Kidney (tissue), 13 donors: ENCODE measurements at regions not wholly inside any gene's neighbourhood (a gene's known extent, or its start where the extent isn't known, plus 50 kb on each side); places are given as distances from the start of the nearest gene placed in this dataset.

Source experiments
- DNase-seq, 5 donors: peaks; one replicate each; pipeline ENCODE4 v3.0.0-alpha.2; 2013 to 2020
- FAIRE-seq: peaks from 2 replicates; lab custom pipeline; 2012; peaks lifted over from hg19 to GRCh38; lab: Jason Lieb, UNC
- H3K27ac ChIP-seq, 2 donors: one replicate each; pipeline ENCODE4 v1.7.0; 2013; ENCODE audit warnings: low read depth in 2 of 2, low read length in 2 of 2, inconsistent platforms in 1 of 2
- H3K27me3 ChIP-seq: one replicate; pipeline ENCODE4 v1.7.1; 2013; ENCODE audit warnings: low read length, inconsistent platforms; ENCODE audit not compliant: control insufficient read depth, insufficient read depth
- H3K36me3 ChIP-seq, 3 donors: one replicate each; pipeline versions ENCODE4 v1.7.0 to v1.7.1; 2013; ENCODE audit warnings: low read length in 3 of 3, control low read depth in 1 of 3, inconsistent platforms in 1 of 3; ENCODE audit not compliant: insufficient read depth in 3 of 3, control insufficient read depth in 2 of 3
- H3K4me1 ChIP-seq, 3 donors: one replicate each; pipeline versions ENCODE4 v1.7.0 to v1.7.1; 2013; ENCODE audit warnings: low read length in 3 of 3, inconsistent platforms in 1 of 3, low read depth in 1 of 3; ENCODE audit not compliant: control insufficient read depth in 2 of 3, insufficient read depth in 2 of 3
- H3K4me3 ChIP-seq, 3 donors: one replicate each; pipeline versions ENCODE4 v1.7.0 to v1.8.1; 2013; ENCODE audit warnings: low read length in 3 of 3, control low read depth in 1 of 3, inconsistent platforms in 1 of 3
- H3K9ac ChIP-seq, 3 donors: one replicate each; pipeline versions ENCODE4 v1.7.0 to v1.7.1; 2013; ENCODE audit warnings: low read length in 3 of 3, control low read depth in 1 of 3, inconsistent platforms in 1 of 3
- H3K9me3 ChIP-seq, 3 donors: one replicate each; pipeline versions ENCODE4 v1.7.0 to v1.7.1; 2013; ENCODE audit warnings: low read length in 3 of 3, control low read depth in 1 of 3, inconsistent platforms in 1 of 3; ENCODE audit not compliant: control insufficient read depth in 2 of 3, insufficient read depth in 1 of 3
- CTCF ChIP-seq: IDR thresholded peaks from 3 replicates; pipeline ENCODE4 v1.5.1; 2012; ENCODE audit warnings: mild to moderate bottlenecking, moderate library complexity, borderline replicate concordance; ENCODE audit not compliant: insufficient read depth; ENCODE audit errors: extremely low read depth
- intact Hi-C: fragments of 100-400 bp; cut with DNase I; formaldehyde crosslinking; loops from one replicate; pipeline ENCODE4 v1.11.1; 2022
- donor health status: control.
- donor health status: control.
- donor health status: control.
- donor health status: control.
- donor health status: control.
- donor health status: DM: yes; HTN: yes; CAD: no.
- donor health status: Normal renal cell carcinoma (clear cell type).

- FAIRE-seq (no peak), DNase-seq (no peak)
- no peak overlapping the region for H3K9ac ChIP-seq
- H3K27me3 ChIP-seq: no peaks in the 10 kb centered on the region
- H3K27ac ChIP-seq: no peak overlapping the region
- no peak for TF ChIP-seq CTCF
- H3K4me1 ChIP-seq: no peaks in the 10 kb centered on the region
- H3K4me3 ChIP-seq: no peak overlapping the region
- intact Hi-C loops: no loop called here
- H3K9me3 ChIP-seq: no peaks in the 10 kb centered on the region
- H3K36me3 ChIP-seq: no peaks in the 10 kb centered on the region
Observed at GRCh38 chr20:4369119-4369797, 120.2 kb upstream of the ADRA1D start.

DNA sequence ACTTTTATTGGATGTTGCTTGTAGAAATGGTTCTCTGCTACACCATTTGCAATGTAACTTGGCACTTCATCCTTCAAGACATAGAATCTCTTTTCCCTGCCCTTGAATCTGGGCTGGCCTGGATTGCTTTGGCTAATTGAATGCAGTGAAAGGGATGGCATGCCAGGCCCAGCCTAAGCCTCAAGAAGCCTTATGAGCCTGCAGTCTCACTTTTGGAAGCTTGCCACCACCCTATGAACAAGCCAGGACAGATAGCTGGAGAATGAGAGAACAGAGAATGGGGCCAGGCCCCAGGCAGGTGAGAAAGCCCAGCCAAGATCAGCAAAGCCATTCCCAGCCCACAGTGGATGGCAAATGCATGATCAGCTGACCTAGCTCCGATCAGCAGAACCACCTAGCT, 117.0 kb upstream of the ADRA1D start:
- Histone ChIP-seq H3K27ac (no peak overlapping the region), H3K36me3 (no peaks in the 10 kb centered on the region), H3K4me3 (no peak overlapping the region), H3K9ac (no peak overlapping the region), H3K4me1 (no peaks in the 10 kb centered on the region), H3K9me3 (no peaks in the 10 kb centered on the region), H3K27me3 (no peaks in the 10 kb centered on the region)
- no peak for FAIRE-seq
- no peak for TF ChIP-seq CTCF
- intact Hi-C loops: no loop called here
- DNase-seq: no peak

- no peak overlapping the region for H3K27ac ChIP-seq
- no peaks in the 10 kb centered on the region for H3K27me3 ChIP-seq
- no peak overlapping the region for H3K4me3 ChIP-seq
- TF ChIP-seq CTCF: no peak
- FAIRE-seq (no peak), DNase-seq (no peak)
- no peak overlapping the region for H3K9ac ChIP-seq
- H3K36me3 ChIP-seq: no peaks in the 10 kb centered on the region
- intact Hi-C loops: no loop called here
- no peaks in the 10 kb centered on the region for H3K9me3 ChIP-seq
- H3K4me1 ChIP-seq: no peaks in the 10 kb centered on the region
Observed at GRCh38 chr20:4358552-4358951, 109.5 kb upstream of the ADRA1D start.

- Histone ChIP-seq H3K9ac (no peak overlapping the region), H3K4me3 (no peak overlapping the region), H3K36me3 (no peaks in the 10 kb centered on the region), H3K27me3 (no peaks in the 10 kb centered on the region), H3K4me1 (no peaks in the 10 kb centered on the region), H3K27ac (no peak overlapping the region), H3K9me3 (peaks cover 0 to 4% (median 0%) of the 10 kb centered on the region in 3 donors)
- FAIRE-seq: no peak
- TF ChIP-seq CTCF: no peak
- no peak for DNase-seq
- intact Hi-C loops: no loop called here
Observed at GRCh38 chr20:4352348-4352747, 103.3 kb upstream of the ADRA1D start.
